Omental fat pad (tissue), 3 donors: ENCODE measurements at regions not wholly inside any gene's neighbourhood (a gene's known extent, or its start where the extent isn't known, plus 50 kb on each side); places are given as distances from the start of the nearest gene placed in this dataset.

ENCODE experiments used
- ATAC-seq: fragments of 150-250 bp; one replicate; pipeline ENCODE4 v1.9.1; 2016; ENCODE audit warnings: mild to moderate bottlenecking, moderate library complexity; ENCODE audit not compliant: low FRiP score
- DNase-seq: peaks from one replicate; pipeline ENCODE4 v3.0.0-alpha.2; 2019; ENCODE audit warnings: low spot score
- CTCF ChIP-seq, 3 donors: fragments of 450-650 bp; IDR thresholded peaks; one replicate each; pipeline ENCODE4 v1.5.1; 2016 to 2017; ENCODE audit warnings: antibody characterized with exemption in 3 of 3, mild to moderate bottlenecking in 3 of 3, moderate library complexity in 2 of 3

GRCh38 chr10:107913317-107914294 lies 749.1 kb upstream of the SORCS1 start:
- no peak for TF ChIP-seq CTCF (IDR thresholded peaks at IDR 0.05)
- ATAC-seq (no peak), DNase-seq (no peak)

GRCh38 chr10:107901076-107901475 lies 736.6 kb upstream of the SORCS1 start:
- no peak for TF ChIP-seq CTCF (IDR thresholded peaks at IDR 0.05)
- no peak for ATAC-seq
- no peak for DNase-seq

- ATAC-seq (no peak), DNase-seq (no peak)
- TF ChIP-seq CTCF (IDR thresholded peaks at IDR 0.05), result no peak
Measured at GRCh38 chr10:107900131-107900530, 735.6 kb upstream of the SORCS1 start.

- DNase-seq (no peak), ATAC-seq (no peak)
- TF ChIP-seq CTCF (IDR thresholded peaks at IDR 0.05), result no peak
Measured at GRCh38 chr10:107899502-107900062, 735.1 kb upstream of the SORCS1 start.

- no peak for ATAC-seq
- TF ChIP-seq CTCF (IDR thresholded peaks at IDR 0.05), result no peak
- no peak for DNase-seq
Measured at GRCh38 chr10:107899075-107899474, 734.6 kb upstream of the SORCS1 start.

- no peak for TF ChIP-seq CTCF (IDR thresholded peaks at IDR 0.05)
Measured at GRCh38 chr10:107898392-107898791, 733.9 kb upstream of the SORCS1 start.

GRCh38 chr10:107894516-107894915 lies 730.0 kb upstream of the SORCS1 start:
- DNase-seq (no peak), ATAC-seq (no peak)
- no peak for TF ChIP-seq CTCF (IDR thresholded peaks at IDR 0.05)

More at GRCh38 chr10:107898392-107898791, 733.9 kb upstream of the SORCS1 start:
- no peak for DNase-seq
- no peak for ATAC-seq
